ENCODE measurements at regions not wholly inside any gene's neighbourhood (a gene's known extent, or its start where the extent isn't known, plus 50 kb on each side); places are given as distances from the start of the nearest gene placed in this dataset.

- ATAC-seq (no peak), DNase-seq (ENCODE audit: low read depth in 1 of 2, low spot score in 1 of 2) (no peak), FAIRE-seq (no peak)
- Histone ChIP-seq H3K9me3 (no peaks in the 10 kb centered on the region), H3K4me1 (peaks cover 4% of the 10 kb centered on the region; the same call in 1 of the 3 replicates), H3K4me2 (no peak overlapping the region), H3K4me3 (no peak overlapping the region), H3K27ac (no peak overlapping the region)
- ChIA-PET CTCF (interaction anchor here (0.9 to 1.5 kb wide), 3 partner anchors 11 to 181 kb away, joined by 3 to 4 read pairs (median 3); no protein-coding TSS in a partner anchor), POLR2A (no interaction called here)
- TF ChIP-seq HOXB5 (CRISPR knock-in tag; IDR thresholded peaks at IDR 0.05) (no peak), ESRRA (IDR thresholded peaks at IDR 0.05; ENCODE audit: borderline replicate concordance, low read length) (no peak), HES2 (IDR thresholded peaks at IDR 0.05) (no peak), FOSL2 (IDR thresholded peaks at IDR 0.05) (no peak), FOSL2 (CRISPR knock-in tag; IDR thresholded peaks at IDR 0.05) (no peak), BCL3 (IDR thresholded peaks at IDR 0.05) (no peak), RNF2 (IDR thresholded peaks at IDR 0.05; ENCODE audit: borderline replicate concordance, low read depth) (no peak), RAD21 (conservative IDR thresholded peaks at IDR 0.05 in 1 of 2, IDR thresholded peaks at IDR 0.05 in 1 of 2) (no peak), CHD4 (IDR thresholded peaks at IDR 0.05; ENCODE audit: borderline replicate concordance) (no peak), EHF (CRISPR knock-in tag; IDR thresholded peaks at IDR 0.05) (no peak), PBX3 (IDR thresholded peaks at IDR 0.05) (no peak), JUNB (IDR thresholded peaks at IDR 0.05) (no peak), RCOR1 (IDR thresholded peaks at IDR 0.05; ENCODE audit: low read depth, low read length) (no peak), CBX2 (IDR thresholded peaks at IDR 0.05; ENCODE audit: borderline replicate concordance, low read depth) (no peak), NPAS2 (CRISPR knock-in tag; IDR thresholded peaks at IDR 0.05; ENCODE audit: borderline replicate concordance) (no peak), HMGXB4 (CRISPR knock-in tag; IDR thresholded peaks at IDR 0.05; ENCODE audit: borderline replicate concordance) (no peak)
- WGBS (ENCODE audit: missing lambda C conversion rate): 36% methylated on average over 7 of the region's 7 CpGs
Measured at GRCh38 chr1:184329962-184330868, 56.6 kb upstream of the C1orf21 start.

- POLR2A ChIA-PET: no interaction called here
- Histone ChIP-seq H3K4me3 (no peak overlapping the region), H3K4me2 (no peak overlapping the region), H3K4me1 (peaks cover 4% of the 10 kb centered on the region; the same call in 1 of the 3 replicates), H3K27ac (no peak overlapping the region), H3K9me3 (no peaks in the 10 kb centered on the region)
- DNase-seq (ENCODE audit: low read depth in 1 of 2, low spot score in 1 of 2) (no peak), ATAC-seq (no peak), FAIRE-seq (no peak)
- CTCF ChIA-PET: interaction anchor here (0.9 kb wide), 1 partner anchor 95 kb away, joined by 3 read pairs; no protein-coding TSS in a partner anchor
- whole genome bisulfite sequencing (ENCODE audit: missing lambda C conversion rate): 82% methylated on average over 4 of the region's 4 CpGs
- TF ChIP-seq ZNF302 (CRISPR knock-in tag; IDR thresholded peaks at IDR 0.05) (no peak), HDAC2 (IDR thresholded peaks at IDR 0.05) (no peak), TFCP2L1 (CRISPR knock-in tag; IDR thresholded peaks at IDR 0.05) (no peak), MAX (IDR thresholded peaks at IDR 0.05) (no peak), FOSB (CRISPR knock-in tag; IDR thresholded peaks at IDR 0.05) (no peak), CHD2 (IDR thresholded peaks at IDR 0.05; ENCODE audit: low read length, partially characterized antibody) (no peak), GATA3 (IDR thresholded peaks at IDR 0.05; ENCODE audit: borderline replicate concordance) (no peak), REST (IDR thresholded peaks at IDR 0.05) (no peak), RARB (CRISPR knock-in tag; IDR thresholded peaks at IDR 0.05) (no peak), RCOR1 (IDR thresholded peaks at IDR 0.05; ENCODE audit: low read depth, low read length) (no peak), NPAS2 (CRISPR knock-in tag; IDR thresholded peaks at IDR 0.05; ENCODE audit: borderline replicate concordance) (no peak), RFX5 (IDR thresholded peaks at IDR 0.05) (no peak), HOXB5 (CRISPR knock-in tag; IDR thresholded peaks at IDR 0.05) (no peak)
Measured at GRCh38 chr1:184330875-184331274, 56.0 kb upstream of the C1orf21 start.

Data from A549 (cell line).